ENCODE measurements at regions not wholly inside any gene's neighbourhood (a gene's known extent, or its start where the extent isn't known, plus 50 kb on each side); places are given as distances from the start of the nearest gene placed in this dataset.
A peak's percentile ranks its signal among the peaks of the same experiment; 100 is the strongest.
"Not testable (repeated sequence)": the region's sequence is repeated elsewhere in the genome, so short reads cannot be mapped to it uniquely, and the experiment has no call there.

DNA sequence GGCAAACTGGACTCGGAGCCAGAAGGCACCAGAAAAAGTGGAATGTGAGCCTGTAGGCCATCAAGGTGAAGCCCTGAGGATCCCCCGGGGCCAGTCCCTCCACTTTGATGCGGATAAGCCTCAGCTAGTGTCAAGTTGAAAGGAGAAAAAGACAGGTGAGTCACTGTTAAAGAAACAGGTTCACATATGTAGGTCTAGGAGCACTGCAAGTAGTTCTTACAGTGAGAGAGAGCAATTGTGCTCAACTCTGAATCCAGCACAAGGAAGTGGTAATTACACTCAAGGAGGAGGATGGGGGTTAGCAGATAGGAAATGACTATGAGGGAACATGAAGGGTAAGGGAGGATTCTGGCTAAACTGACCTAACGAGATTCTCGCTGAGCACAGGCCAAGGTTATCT lies 157.5 kb upstream of the PTPN20 start:
- intact Hi-C loops (cut with micrococcal nuclease; ENCODE audit: unreplicated experiment); H3K4me3 ChIP-seq; BruUV-seq (replicated peaks); FAIRE-seq; H3K79me2 ChIP-seq (ENCODE audit: control insufficient read depth, insufficient read depth, low read length); DNase-seq (ENCODE audit: low read depth, low spot score); H2AFZ ChIP-seq (ENCODE audit: control insufficient read depth, low read depth, low read length); POLR2A ChIA-PET; CTCF ChIA-PET; H3K36me3 ChIP-seq (ENCODE audit: control insufficient read depth in 2 of 2, insufficient read depth in 2 of 2, low read length in 1 of 2); H3K27me3 ChIP-seq (replicated peaks in 1 of 2; ENCODE audit: control insufficient read depth in 2 of 2, insufficient read depth in 2 of 2, low read length in 1 of 2); H3K9ac ChIP-seq (ENCODE audit: control insufficient read depth, insufficient read depth, low read length); H3K9me3 ChIP-seq (replicated peaks; ENCODE audit: control insufficient read depth, insufficient read depth, low read length); SMC1A ChIA-PET (ENCODE audit: uncharacterized antibody, unreplicated experiment); H3K4me2 ChIP-seq (ENCODE audit: control insufficient read depth, insufficient read depth); RAD21 ChIA-PET (ENCODE audit: unreplicated experiment); H3K27ac ChIP-seq (ENCODE audit: control insufficient read depth, insufficient read depth); H4K20me1 ChIP-seq (ENCODE audit: control insufficient read depth, insufficient read depth); H3K4me1 ChIP-seq (ENCODE audit: control insufficient read depth, insufficient read depth, low read length); in situ Hi-C loops (cut with MboI); ATAC-seq: not testable (repeated sequence)
- WGBS (ENCODE audit: insufficient coverage, insufficient replicate concordance, low lambda C conversion rate, missing lambda C conversion rate) = no CpG with 5 or more reads among the region's 5 CpGs

DNA sequence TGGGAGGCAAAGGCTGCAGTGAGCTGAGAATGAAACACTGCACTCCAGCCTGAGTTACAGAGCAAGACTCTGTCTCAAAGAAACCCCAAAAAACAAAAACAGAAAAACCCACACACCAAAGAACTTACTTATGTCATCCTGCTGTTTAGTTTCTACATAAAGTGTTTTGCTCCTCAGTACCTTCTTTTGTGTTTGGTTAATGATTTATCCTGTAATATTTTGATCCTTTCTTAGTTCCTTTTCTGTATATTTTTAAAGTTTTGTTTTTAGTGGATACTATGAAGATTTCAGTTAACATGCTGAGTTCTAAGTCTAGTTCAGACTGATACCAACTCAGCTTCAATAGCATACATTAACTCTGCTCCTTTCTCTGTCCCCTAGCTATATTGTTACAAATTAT lies 149.8 kb upstream of the PTPN20 start:
- H3K4me3 ChIP-seq; H3K9ac ChIP-seq (ENCODE audit: control insufficient read depth, insufficient read depth, low read length); FAIRE-seq; POLR2A ChIA-PET; BruUV-seq (replicated peaks); H4K20me1 ChIP-seq (ENCODE audit: control insufficient read depth, insufficient read depth); in situ Hi-C loops (cut with MboI); H2AFZ ChIP-seq (ENCODE audit: control insufficient read depth, low read depth, low read length); H3K27ac ChIP-seq (ENCODE audit: control insufficient read depth, insufficient read depth); H3K27me3 ChIP-seq (replicated peaks in 1 of 2; ENCODE audit: control insufficient read depth in 2 of 2, insufficient read depth in 2 of 2, low read length in 1 of 2); CTCF ChIA-PET; H3K4me2 ChIP-seq (ENCODE audit: control insufficient read depth, insufficient read depth); intact Hi-C loops (cut with micrococcal nuclease; ENCODE audit: unreplicated experiment); H3K4me1 ChIP-seq (ENCODE audit: control insufficient read depth, insufficient read depth, low read length); H3K79me2 ChIP-seq (ENCODE audit: control insufficient read depth, insufficient read depth, low read length); RAD21 ChIA-PET (ENCODE audit: unreplicated experiment); DNase-seq (ENCODE audit: low read depth, low spot score); H3K9me3 ChIP-seq (replicated peaks; ENCODE audit: control insufficient read depth, insufficient read depth, low read length); H3K36me3 ChIP-seq (ENCODE audit: control insufficient read depth in 2 of 2, insufficient read depth in 2 of 2, low read length in 1 of 2); SMC1A ChIA-PET (ENCODE audit: uncharacterized antibody, unreplicated experiment): not testable (repeated sequence)
- ATAC-seq = peak; percentile 66

- H3K9me3 ChIP-seq (replicated peaks; ENCODE audit: control insufficient read depth, insufficient read depth, low read length); H3K4me2 ChIP-seq (ENCODE audit: control insufficient read depth, insufficient read depth); H3K27ac ChIP-seq (ENCODE audit: control insufficient read depth, insufficient read depth); H2AFZ ChIP-seq (ENCODE audit: control insufficient read depth, low read depth, low read length); DNase-seq (ENCODE audit: low read depth, low spot score); ATAC-seq; H3K79me2 ChIP-seq (ENCODE audit: control insufficient read depth, insufficient read depth, low read length); RAD21 ChIA-PET (ENCODE audit: unreplicated experiment); BruUV-seq (replicated peaks); H3K27me3 ChIP-seq (replicated peaks in 1 of 2; ENCODE audit: control insufficient read depth in 2 of 2, insufficient read depth in 2 of 2, low read length in 1 of 2); H3K36me3 ChIP-seq (ENCODE audit: control insufficient read depth in 2 of 2, insufficient read depth in 2 of 2, low read length in 1 of 2); intact Hi-C loops (cut with micrococcal nuclease; ENCODE audit: unreplicated experiment); CTCF ChIA-PET; FAIRE-seq; H3K4me1 ChIP-seq (ENCODE audit: control insufficient read depth, insufficient read depth, low read length); H3K4me3 ChIP-seq; H3K9ac ChIP-seq (ENCODE audit: control insufficient read depth, insufficient read depth, low read length); SMC1A ChIA-PET (ENCODE audit: uncharacterized antibody, unreplicated experiment); POLR2A ChIA-PET; in situ Hi-C loops (cut with MboI); H4K20me1 ChIP-seq (ENCODE audit: control insufficient read depth, insufficient read depth): not testable (repeated sequence)
- WGBS (ENCODE audit: insufficient coverage, insufficient replicate concordance, low lambda C conversion rate, missing lambda C conversion rate) = 20% methylated on average over 2 of the region's 8 CpGs
Observed at GRCh38 chr10:46768515-46769291, 142.5 kb upstream of the PTPN20 start.

DNA sequence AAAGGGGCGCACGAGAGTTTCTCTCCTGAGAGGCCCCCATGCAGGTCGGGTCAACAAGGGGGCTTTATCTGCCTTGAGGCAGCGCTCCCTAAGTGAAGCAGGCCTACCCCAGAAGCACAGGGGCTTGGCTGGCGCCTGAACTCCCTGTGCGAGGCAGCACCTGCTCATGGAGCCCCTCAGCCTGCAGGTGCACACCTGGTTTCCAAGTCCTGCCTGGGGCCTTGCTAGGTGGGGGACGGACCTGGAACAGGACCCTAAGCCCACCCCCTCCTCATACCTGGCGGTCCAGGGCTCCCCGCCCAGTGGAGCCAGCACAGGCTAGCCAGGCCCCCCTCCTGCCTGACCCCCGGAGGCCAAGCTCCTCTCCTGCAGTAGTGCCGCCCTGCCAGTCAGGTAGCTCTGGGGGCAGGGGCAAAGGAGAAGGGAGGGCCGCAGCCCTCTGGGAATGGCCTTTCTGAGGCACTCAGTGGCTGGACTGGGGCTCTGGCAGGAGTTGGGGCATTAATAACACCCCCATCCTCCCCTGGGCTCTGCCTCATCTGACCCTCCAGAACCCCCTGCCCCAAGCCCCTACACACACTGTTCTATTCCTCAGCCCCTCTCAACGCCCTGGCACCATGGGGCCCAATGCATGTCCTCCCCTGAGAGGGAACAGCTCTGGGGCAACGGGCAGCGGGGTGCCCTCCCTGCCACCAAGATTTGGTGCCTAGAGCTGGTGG lies 137.9 kb upstream of the PTPN20 start:
- H3K9me3 ChIP-seq (replicated peaks; ENCODE audit: control insufficient read depth, insufficient read depth, low read length); H3K36me3 ChIP-seq (ENCODE audit: control insufficient read depth in 2 of 2, insufficient read depth in 2 of 2, low read length in 1 of 2); FAIRE-seq; H4K20me1 ChIP-seq (ENCODE audit: control insufficient read depth, insufficient read depth); H3K27me3 ChIP-seq (replicated peaks in 1 of 2; ENCODE audit: control insufficient read depth in 2 of 2, insufficient read depth in 2 of 2, low read length in 1 of 2); POLR2A ChIA-PET; H3K4me2 ChIP-seq (ENCODE audit: control insufficient read depth, insufficient read depth); H3K4me3 ChIP-seq; H3K79me2 ChIP-seq (ENCODE audit: control insufficient read depth, insufficient read depth, low read length); H3K9ac ChIP-seq (ENCODE audit: control insufficient read depth, insufficient read depth, low read length); H3K27ac ChIP-seq (ENCODE audit: control insufficient read depth, insufficient read depth); CTCF ChIA-PET; RAD21 ChIA-PET (ENCODE audit: unreplicated experiment); DNase-seq (ENCODE audit: low read depth, low spot score); BruUV-seq (replicated peaks); in situ Hi-C loops (cut with MboI); ATAC-seq; SMC1A ChIA-PET (ENCODE audit: uncharacterized antibody, unreplicated experiment); H2AFZ ChIP-seq (ENCODE audit: control insufficient read depth, low read depth, low read length); intact Hi-C loops (cut with micrococcal nuclease; ENCODE audit: unreplicated experiment); H3K4me1 ChIP-seq (ENCODE audit: control insufficient read depth, insufficient read depth, low read length): not testable (repeated sequence)
- 0% methylated on average over 1 of the region's 15 CpGs for WGBS (ENCODE audit: insufficient coverage, insufficient replicate concordance, low lambda C conversion rate, missing lambda C conversion rate)

Data from GM12878 (cell line).